ENCODE measurements at regions not wholly inside any gene's neighbourhood (a gene's known extent, or its start where the extent isn't known, plus 50 kb on each side); places are given as distances from the start of the nearest gene placed in this dataset.
"Not testable (repeated sequence)": the region's sequence is repeated elsewhere in the genome, so short reads cannot be mapped to it uniquely, and the experiment has no call there.

DNA sequence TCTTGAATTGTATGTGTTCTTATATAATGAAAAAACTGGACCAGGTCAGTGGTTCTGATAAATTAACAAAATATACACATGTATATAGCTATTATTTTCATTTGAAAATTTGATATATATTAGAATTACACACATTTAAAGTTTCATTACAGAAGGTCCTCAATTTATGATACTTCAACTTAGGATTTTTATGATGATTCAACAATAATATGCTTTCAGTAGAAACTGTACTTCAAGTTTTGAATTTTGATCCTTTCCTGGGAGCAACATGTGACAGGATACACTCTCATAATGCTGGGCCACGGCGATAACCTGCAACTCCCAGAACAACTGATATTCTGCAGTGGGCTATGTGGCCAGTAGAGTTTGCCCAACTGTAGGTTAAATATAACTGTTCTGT, 344.7 kb downstream of the TAF11L14 start:
- H3K4me2 ChIP-seq (ENCODE audit: insufficient read depth, low read length), result no peak overlapping the region
- H4K20me1 ChIP-seq (replicated peaks; ENCODE audit: control insufficient read depth, insufficient read depth, low read length), result no peaks in the 10 kb centered on the region
- no peak overlapping the region for H3K27ac ChIP-seq (ENCODE audit: extremely low read depth, low read depth, low read length)
- H3K9me1 ChIP-seq (ENCODE audit: control insufficient read depth, insufficient read depth, low read length), result no peaks in the 10 kb centered on the region
- 0% methylated on average over 2 of the region's 2 CpGs for WGBS (ENCODE audit: insufficient coverage, low coverage, missing lambda C conversion rate)
- ATAC-seq, result no peak
- no peak overlapping the region for H3K4me3 ChIP-seq
- no TSS peak for BruUV-seq (replicated peaks)
- ChIA-PET CTCF (ENCODE audit: low intra/inter-chr PET ratio) (no interaction called here), POLR2A (no interaction called here)
- DNase-seq (ENCODE audit: extremely low read depth in 1 of 4, low spot score in 3 of 4), result no peak
- no peaks in the 10 kb centered on the region for H3K36me3 ChIP-seq (ENCODE audit: control insufficient read depth, insufficient read depth, low read length)
- in situ Hi-C loops (cut with MboI) (no loop called here), intact Hi-C loops (cut with micrococcal nuclease) (no loop called here)
- H3K79me2 ChIP-seq (ENCODE audit: control insufficient read depth, insufficient read depth, low read length), result no peaks in the 10 kb centered on the region
- H3K9ac ChIP-seq (ENCODE audit: insufficient read depth in 1 of 2, low read depth in 2 of 2, low read length in 2 of 2), result no peak overlapping the region
- H2AFZ ChIP-seq (ENCODE audit: low read depth, low read length), result no peak overlapping the region
- no peak for FAIRE-seq
- H3K4me1 ChIP-seq (replicated peaks in 1 of 2; ENCODE audit: control insufficient read depth in 2 of 2, insufficient read depth in 2 of 2, low read length in 2 of 2), result no peaks in the 10 kb centered on the region
- TF ChIP-seq MAFG (tag; conservative IDR thresholded peaks at IDR 0.05), result peak; percentile 34; the same call in 1 of the 2 replicates
- TF ChIP-seq FOXA3 (CRISPR knock-in tag; conservative IDR thresholded peaks at IDR 0.05 in 1 of 2, IDR thresholded peaks at IDR 0.05 in 1 of 2), result no peak
- no peak for TF ChIP-seq KLF6 (CRISPR knock-in tag; IDR thresholded peaks at IDR 0.05; ENCODE audit: borderline replicate concordance)
- peak; percentile 20; the same call in 1 of the 2 replicates for TF ChIP-seq MAFF (IDR thresholded peaks at IDR 0.05; ENCODE audit: low read length)
- TF ChIP-seq C11orf30 (IDR thresholded peaks at IDR 0.05; ENCODE audit: low read depth), result peak; percentile 24; the same call in 1 of the 2 replicates
- TF ChIP-seq ZNF316 (IDR thresholded peaks at IDR 0.05), result peak; percentile 65
- no peaks in the 10 kb centered on the region for H3K27me3 ChIP-seq (ENCODE audit: control insufficient read depth in 2 of 2, insufficient read depth in 2 of 2, low read length in 2 of 2)
- H3K9me3 ChIP-seq (replicated peaks; ENCODE audit: control insufficient read depth, insufficient read depth, low read depth, low read length), result no peaks in the 10 kb centered on the region

GRCh38 chr5:17982626-17983025, 348.4 kb downstream of the TAF11L14 start:
- intact Hi-C loops (cut with micrococcal nuclease); FAIRE-seq; H3K79me2 ChIP-seq (ENCODE audit: control insufficient read depth, insufficient read depth, low read length); BruUV-seq (replicated peaks); H4K20me1 ChIP-seq (replicated peaks; ENCODE audit: control insufficient read depth, insufficient read depth, low read length); H3K27ac ChIP-seq (ENCODE audit: extremely low read depth, low read depth, low read length); H3K4me3 ChIP-seq; H3K9me3 ChIP-seq (replicated peaks; ENCODE audit: control insufficient read depth, insufficient read depth, low read depth, low read length); H3K36me3 ChIP-seq (ENCODE audit: control insufficient read depth, insufficient read depth, low read length); CTCF ChIA-PET (ENCODE audit: low intra/inter-chr PET ratio); H3K4me1 ChIP-seq (replicated peaks in 1 of 2; ENCODE audit: control insufficient read depth in 2 of 2, insufficient read depth in 2 of 2, low read length in 2 of 2); H3K4me2 ChIP-seq (ENCODE audit: insufficient read depth, low read length); ATAC-seq; H3K9me1 ChIP-seq (ENCODE audit: control insufficient read depth, insufficient read depth, low read length); H2AFZ ChIP-seq (ENCODE audit: low read depth, low read length); H3K9ac ChIP-seq (ENCODE audit: insufficient read depth in 1 of 2, low read depth in 2 of 2, low read length in 2 of 2); DNase-seq (ENCODE audit: extremely low read depth in 1 of 4, low spot score in 3 of 4); H3K27me3 ChIP-seq (ENCODE audit: control insufficient read depth in 2 of 2, insufficient read depth in 2 of 2, low read length in 2 of 2); in situ Hi-C loops (cut with MboI): not testable (repeated sequence)
- WGBS (ENCODE audit: insufficient coverage, low coverage, missing lambda C conversion rate), result 2% methylated on average over 3 of the region's 3 CpGs
- POLR2A ChIA-PET, result interaction anchor here (0.7 kb wide), 1 partner anchor 961 kb away, joined by 3 read pairs; no protein-coding TSS in a partner anchor
